Activated T-helper 1 cell treated with anti-CD3 and anti-CD28 coated beads, Interleukin-12 subunit alpha, Interleukin-12 subunit beta, Interleukin-2, Interleukin-4 antibody, amounts not matched to agents 30 ng/mL and 10 ng/mL and 1 ng/mL, durations not matched to agents 14 hours and 24 hours and 36 hours (primary cell): ENCODE measurements at regions not wholly inside any gene's neighbourhood (a gene's known extent, or its start where the extent isn't known, plus 50 kb on each side); places are given as distances from the start of the nearest gene placed in this dataset.
"Not testable (repeated sequence)": the region's sequence is repeated elsewhere in the genome, so short reads cannot be mapped to it uniquely, and the experiment has no call there.

Experiments
- DNase-seq: peaks from one replicate; pipeline ENCODE4 v3.0.0; 2021; ENCODE audit warnings: low spot score
- H3K27ac Mint-ChIP-seq: one replicate; pipeline ENCODE4 v1.8.0; 2021; ENCODE audit warnings: mild to moderate bottlenecking, mixed read lengths
- H3K27me3 Mint-ChIP-seq: one replicate; pipeline ENCODE4 v1.8.0; 2022; ENCODE audit warnings: mild to moderate bottlenecking, moderate library complexity, mixed read lengths; ENCODE audit not compliant: insufficient read depth
- H3K36me3 Mint-ChIP-seq: one replicate; pipeline ENCODE4 v1.8.0; 2021; ENCODE audit warnings: low read depth, mixed read lengths
- H3K4me1 Mint-ChIP-seq: one replicate; pipeline ENCODE4 v1.8.0; 2021; ENCODE audit warnings: low read depth, mixed read lengths
- H3K4me3 Mint-ChIP-seq: one replicate; pipeline ENCODE4 v1.8.0; 2021; ENCODE audit warnings: mild to moderate bottlenecking, moderate library complexity, mixed read lengths
- H3K9me3 Mint-ChIP-seq: one replicate; pipeline ENCODE4 v1.8.0; 2021; ENCODE audit warnings: mixed read lengths
- intact Hi-C: fragments of 100-400 bp; cut with micrococcal nuclease; formaldehyde crosslinking; loops from one replicate; pipeline ENCODE4 v1.15.1; 2024

- no peaks in the 10 kb centered on the region for H3K36me3 Mint-ChIP-seq
- no peaks in the 10 kb centered on the region for H3K9me3 Mint-ChIP-seq
- no peak overlapping the region for H3K27ac Mint-ChIP-seq
- no peak for DNase-seq
- no peaks in the 10 kb centered on the region for H3K27me3 Mint-ChIP-seq
- H3K4me3 Mint-ChIP-seq = no peak overlapping the region
- no peaks in the 10 kb centered on the region for H3K4me1 Mint-ChIP-seq
- intact Hi-C loops = no loop called here
Observed at GRCh38 chr2:194557993-194558392, 1099.0 kb upstream of the SLC39A10 start.

GRCh38 chr2:194556629-194557028 is 1100.4 kb upstream of the SLC39A10 start:
- H3K27me3 Mint-ChIP-seq = no peaks in the 10 kb centered on the region
- H3K4me3 Mint-ChIP-seq = no peak overlapping the region
- H3K36me3 Mint-ChIP-seq = no peaks in the 10 kb centered on the region
- intact Hi-C loops = no loop called here
- H3K27ac Mint-ChIP-seq = no peak overlapping the region
- no peak for DNase-seq
- H3K9me3 Mint-ChIP-seq = no peaks in the 10 kb centered on the region
- no peaks in the 10 kb centered on the region for H3K4me1 Mint-ChIP-seq

DNA sequence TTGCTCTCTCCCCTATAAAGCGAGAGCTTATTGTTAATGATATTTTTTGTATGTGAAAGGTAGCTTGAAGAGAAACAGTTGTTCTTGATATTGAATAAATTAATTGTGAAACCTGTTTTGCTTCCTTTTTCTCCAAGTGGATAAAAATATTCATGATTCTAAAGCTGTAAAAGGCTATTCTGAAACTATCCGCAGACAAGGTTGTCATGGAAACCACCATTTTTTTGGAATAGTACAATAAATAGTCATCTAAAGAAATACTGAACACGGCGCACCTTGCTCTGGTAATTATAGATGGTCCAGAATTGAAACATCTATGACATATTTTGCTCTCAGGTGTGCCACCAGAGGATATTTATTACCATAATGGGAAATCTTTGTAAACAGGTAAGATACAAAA is 1103.0 kb upstream of the SLC39A10 start:
- DNase-seq = no peak
- no peaks in the 10 kb centered on the region for H3K36me3 Mint-ChIP-seq
- H3K4me3 Mint-ChIP-seq = no peak overlapping the region
- no peak overlapping the region for H3K27ac Mint-ChIP-seq
- intact Hi-C loops = no loop called here
- no peaks in the 10 kb centered on the region for H3K4me1 Mint-ChIP-seq
- no peaks in the 10 kb centered on the region for H3K9me3 Mint-ChIP-seq
- H3K27me3 Mint-ChIP-seq = no peaks in the 10 kb centered on the region

- H3K4me3 Mint-ChIP-seq = no peak overlapping the region
- DNase-seq = no peak
- H3K9me3 Mint-ChIP-seq = no peaks in the 10 kb centered on the region
- H3K4me1 Mint-ChIP-seq = no peaks in the 10 kb centered on the region
- no peaks in the 10 kb centered on the region for H3K36me3 Mint-ChIP-seq
- H3K27ac Mint-ChIP-seq = no peak overlapping the region
- no peaks in the 10 kb centered on the region for H3K27me3 Mint-ChIP-seq
- intact Hi-C loops = no loop called here
Observed at GRCh38 chr2:194550702-194551101, 1106.3 kb upstream of the SLC39A10 start.

GRCh38 chr2:194549387-194549786 is 1107.6 kb upstream of the SLC39A10 start:
- no peaks in the 10 kb centered on the region for H3K9me3 Mint-ChIP-seq
- no peak overlapping the region for H3K27ac Mint-ChIP-seq
- no peaks in the 10 kb centered on the region for H3K27me3 Mint-ChIP-seq
- no peak overlapping the region for H3K4me3 Mint-ChIP-seq
- DNase-seq = no peak
- intact Hi-C loops = loop anchor here (5.0 kb wide), 1 partner anchor 1518 kb away; the partner anchor contains the start of gene DNAH7
- H3K4me1 Mint-ChIP-seq = no peaks in the 10 kb centered on the region
- no peaks in the 10 kb centered on the region for H3K36me3 Mint-ChIP-seq

GRCh38 chr2:194545978-194546377 is 1111.0 kb upstream of the SLC39A10 start:
- Mint-ChIP-seq H3K9me3 (no peaks in the 10 kb centered on the region), H3K27ac (no peak overlapping the region), H3K27me3 (no peaks in the 10 kb centered on the region), H3K36me3 (no peaks in the 10 kb centered on the region), H3K4me1 (no peaks in the 10 kb centered on the region), H3K4me3 (no peak overlapping the region)
- no peak for DNase-seq
- intact Hi-C loops = loop anchor here (2.0 to 5.0 kb wide), 2 partner anchors 773 to 1521 kb away; partner anchors contain the start of gene DNAH7

DNA sequence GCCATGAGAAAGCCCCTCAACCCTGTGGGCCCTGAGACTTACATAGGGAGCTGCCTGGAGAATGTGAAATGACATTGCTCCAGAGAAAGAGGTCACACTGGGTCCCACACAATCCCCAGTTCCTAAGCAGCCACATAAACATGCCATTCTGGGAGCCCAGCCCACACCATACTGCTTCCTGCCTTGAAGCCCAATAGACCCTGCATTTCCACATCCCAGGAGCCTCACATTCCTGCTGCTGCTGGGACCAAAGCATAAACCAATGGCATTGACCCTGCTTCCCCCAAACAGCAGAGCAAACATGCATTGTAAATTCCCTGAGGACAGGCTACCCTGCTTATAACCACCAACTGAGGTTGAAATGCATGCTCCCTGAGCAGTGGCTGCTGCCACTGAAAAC is 1117.6 kb upstream of the SLC39A10 start:
- Mint-ChIP-seq H3K9me3 (no peaks in the 10 kb centered on the region), H3K27ac (no peak overlapping the region), H3K27me3 (no peaks in the 10 kb centered on the region), H3K36me3 (no peaks in the 10 kb centered on the region), H3K4me1 (no peaks in the 10 kb centered on the region), H3K4me3 (no peak overlapping the region)
- intact Hi-C loops = no loop called here
- DNase-seq = no peak

- no peak overlapping the region for H3K27ac Mint-ChIP-seq
- H3K4me1 Mint-ChIP-seq = no peaks in the 10 kb centered on the region
- H3K4me3 Mint-ChIP-seq = no peak overlapping the region
- no peaks in the 10 kb centered on the region for H3K9me3 Mint-ChIP-seq
- no peak for DNase-seq
- intact Hi-C loops = no loop called here
- no peaks in the 10 kb centered on the region for H3K27me3 Mint-ChIP-seq
- no peaks in the 10 kb centered on the region for H3K36me3 Mint-ChIP-seq
Observed at GRCh38 chr2:194526121-194526520, 1130.9 kb upstream of the SLC39A10 start.

DNA sequence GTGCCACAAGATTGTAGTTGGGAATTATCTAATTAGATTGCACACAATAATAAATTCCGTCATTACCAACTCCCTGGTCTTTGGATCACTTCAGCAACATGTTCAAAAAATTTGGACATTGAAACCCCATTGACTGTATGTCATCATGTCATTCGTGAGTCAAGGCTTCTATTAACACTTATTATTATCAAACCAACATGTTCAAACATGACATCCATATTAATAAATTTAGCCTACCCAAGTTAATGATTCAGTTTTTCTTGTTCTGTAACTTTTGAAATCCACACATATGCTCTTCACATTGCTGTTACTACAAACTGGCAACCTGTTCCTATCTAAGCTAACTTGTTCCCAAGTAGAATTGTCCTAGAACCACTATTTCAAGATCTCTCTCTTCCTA is 1142.7 kb upstream of the SLC39A10 start:
- no peaks in the 10 kb centered on the region for H3K4me1 Mint-ChIP-seq
- H3K9me3 Mint-ChIP-seq = no peaks in the 10 kb centered on the region
- no peak for DNase-seq
- H3K27me3 Mint-ChIP-seq = no peaks in the 10 kb centered on the region
- no peak overlapping the region for H3K27ac Mint-ChIP-seq
- intact Hi-C loops = no loop called here
- H3K4me3 Mint-ChIP-seq = no peak overlapping the region
- H3K36me3 Mint-ChIP-seq = no peaks in the 10 kb centered on the region

- intact Hi-C loops = not testable (repeated sequence)
Observed at GRCh38 chr2:194511070-194511469, 1146.0 kb upstream of the SLC39A10 start.

GRCh38 chr2:194504876-194505275 is 1152.2 kb upstream of the SLC39A10 start:
- H3K27me3 Mint-ChIP-seq, H3K4me3 Mint-ChIP-seq, H3K36me3 Mint-ChIP-seq, H3K9me3 Mint-ChIP-seq, H3K27ac Mint-ChIP-seq, DNase-seq, intact Hi-C loops, H3K4me1 Mint-ChIP-seq: not testable (repeated sequence)

More at GRCh38 chr2:194511070-194511469, 1146.0 kb upstream of the SLC39A10 start:
- not testable (repeated sequence) for DNase-seq, H3K4me3 Mint-ChIP-seq, H3K9me3 Mint-ChIP-seq, H3K4me1 Mint-ChIP-seq, H3K36me3 Mint-ChIP-seq, H3K27me3 Mint-ChIP-seq, H3K27ac Mint-ChIP-seq

DNA sequence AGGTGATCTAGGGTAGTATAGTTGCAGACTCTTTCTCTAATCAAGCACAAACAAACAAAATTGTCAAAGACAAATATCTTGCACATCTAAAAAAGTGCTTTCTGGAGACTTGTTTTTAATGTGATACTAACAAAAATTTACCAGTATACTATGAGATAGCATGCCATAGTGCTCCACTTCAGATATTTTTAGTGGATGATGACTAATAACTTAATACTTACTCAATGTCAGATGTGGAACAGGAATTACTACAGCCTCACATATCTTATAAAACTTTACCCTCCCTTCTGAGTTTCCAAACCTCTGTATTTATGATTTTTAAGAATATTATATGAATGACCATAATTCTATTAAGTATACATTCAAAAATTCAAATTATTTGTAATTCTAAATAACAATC is 1162.0 kb upstream of the SLC39A10 start:
- intact Hi-C loops = no loop called here
- no peak overlapping the region for H3K27ac Mint-ChIP-seq
- H3K4me1 Mint-ChIP-seq = no peaks in the 10 kb centered on the region
- DNase-seq = no peak
- no peaks in the 10 kb centered on the region for H3K27me3 Mint-ChIP-seq
- H3K36me3 Mint-ChIP-seq = no peaks in the 10 kb centered on the region
- no peaks in the 10 kb centered on the region for H3K9me3 Mint-ChIP-seq
- H3K4me3 Mint-ChIP-seq = no peak overlapping the region

- Mint-ChIP-seq H3K4me1 (no peaks in the 10 kb centered on the region), H3K27me3 (no peaks in the 10 kb centered on the region), H3K36me3 (no peaks in the 10 kb centered on the region), H3K27ac (no peak overlapping the region), H3K9me3 (no peaks in the 10 kb centered on the region), H3K4me3 (no peak overlapping the region)
- DNase-seq = no peak
- intact Hi-C loops = no loop called here
Observed at GRCh38 chr2:194494401-194494800, 1162.6 kb upstream of the SLC39A10 start.

DNA sequence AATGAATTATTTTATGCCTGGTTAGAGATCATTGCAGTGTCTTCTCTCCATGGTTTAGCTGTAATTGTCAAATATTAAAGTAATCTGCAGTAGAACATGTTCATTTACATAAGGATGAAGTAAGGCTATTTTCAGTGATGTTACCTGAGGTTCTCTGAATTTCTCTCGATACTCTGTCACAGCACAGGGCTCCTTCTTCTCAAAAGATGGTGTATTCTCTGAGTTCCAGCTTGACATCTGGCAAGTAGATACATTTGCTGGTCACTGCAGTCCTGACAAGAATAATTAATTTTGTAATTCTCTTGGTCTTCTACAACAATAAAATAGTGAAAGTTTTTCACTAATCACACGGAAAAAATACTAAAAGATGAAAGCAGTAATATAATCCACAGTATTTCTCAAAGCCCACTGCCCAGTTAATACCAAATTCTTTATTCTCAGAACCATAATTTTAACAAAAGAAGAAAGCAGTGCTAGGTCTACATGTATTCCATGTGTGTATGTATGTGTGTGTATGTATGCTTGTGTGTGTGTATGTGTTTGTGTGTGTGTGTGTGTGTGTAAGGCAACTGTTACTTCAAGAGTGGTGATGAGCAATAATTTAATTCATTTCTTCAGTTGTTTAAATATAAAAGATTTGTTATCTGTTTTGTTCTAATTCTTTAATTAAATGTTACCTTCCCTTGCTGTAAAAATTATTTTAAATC is 1165.5 kb upstream of the SLC39A10 start:
- no peaks in the 10 kb centered on the region for H3K9me3 Mint-ChIP-seq
- no peak for DNase-seq
- no peak overlapping the region for H3K27ac Mint-ChIP-seq
- H3K36me3 Mint-ChIP-seq = no peaks in the 10 kb centered on the region
- no peaks in the 10 kb centered on the region for H3K4me1 Mint-ChIP-seq
- H3K27me3 Mint-ChIP-seq = no peaks in the 10 kb centered on the region
- no peak overlapping the region for H3K4me3 Mint-ChIP-seq
- intact Hi-C loops = no loop called here
